Transverse colon (tissue), 4 donors: ENCODE measurements at regions not wholly inside any gene's neighbourhood (a gene's known extent, or its start where the extent isn't known, plus 50 kb on each side); places are given as distances from the start of the nearest gene placed in this dataset.

Source experiments
- DNase-seq: peaks from one replicate; pipeline ENCODE4 v3.0.0-alpha.2; 2019
- H3K27ac ChIP-seq, 4 donors: fragments of 200-600 bp; sonication (generic); 2 replicates each; pipeline ENCODE4 v1.5.1; 2016 to 2018; ENCODE audit warnings: inconsistent platforms in 4 of 4
- H3K27me3 ChIP-seq: fragments of 200-600 bp; sonication (generic); 2 replicates; pipeline ENCODE4 v1.5.1; 2017; ENCODE audit warnings: inconsistent platforms
- H3K36me3 ChIP-seq, 4 donors: fragments of 200-600 bp; sonication (generic); 2 replicates each; pipeline ENCODE4 v1.5.1; 2017 to 2019; ENCODE audit warnings: inconsistent platforms in 4 of 4
- H3K4me1 ChIP-seq, 4 donors: fragments of 200-600 bp; sonication (generic); 2 replicates each; pipeline ENCODE4 v1.5.1; 2017 to 2020; ENCODE audit warnings: inconsistent platforms in 4 of 4
- H3K4me3 ChIP-seq, 4 donors: fragments of 200-600 bp; sonication (generic); 1 replicate in 1 of 4; 2 replicates in 3 of 4; pipeline versions ENCODE4 v1.5.1 to v1.6.1; 2017 to 2019; ENCODE audit warnings: inconsistent platforms in 4 of 4
- H3K9me3 ChIP-seq, 2 donors: fragments of 200-600 bp; sonication (generic); 2 replicates each; pipeline ENCODE4 v1.5.1; 2017 to 2019; ENCODE audit warnings: inconsistent platforms in 2 of 2
- EP300 ChIP-seq: sonication (generic); formaldehyde crosslinking; IDR thresholded peaks from one replicate; pipeline ENCODE4 v1.6.1; 2017; ENCODE audit warnings: antibody characterized with exemption, low read depth
- POLR2A ChIP-seq: fragments of 450-650 bp; IDR thresholded peaks from one replicate; pipeline ENCODE4 v1.6.1; 2016; ENCODE audit warnings: antibody characterized with exemption, mild to moderate bottlenecking, moderate library complexity
- POLR2AphosphoS5 ChIP-seq, 3 donors: sonication (generic); formaldehyde crosslinking; IDR thresholded peaks; one replicate each; pipeline ENCODE4 v1.6.1; 2016; ENCODE audit warnings: antibody characterized with exemption in 3 of 3
- WGBS, 2 donors: methylation state at CpG; one replicate each; pipeline ENCODE4 v1.1.5; 2018; ENCODE audit warnings: low coverage in 1 of 2; 5-methylcytosine and 5-hydroxymethylcytosine counted together
- in situ Hi-C, 4 donors: fragments of 200-750 bp; cut with MboI; loops; one replicate each; pipeline versions ENCODE4 v1.15.0 to v1.15.1; 2017; ENCODE audit warnings: low sequenced_read_pairs in 3 of 4, low pct_ligation_motif_present in 1 of 4, low pct_unique_long_range_greater_than_20kb in 1 of 4
- intact Hi-C: fragments of 100-400 bp; cut with DNase I; formaldehyde crosslinking; loops from one replicate; pipeline ENCODE4 v1.15.1; 2023; ENCODE audit warnings: low total_unique reads
- TF ChIP-seq, protein P1 (sequence below), 5 experiments: fragments of 200-600 bp in 3 of 5; fragments of 450-650 bp in 2 of 5; sonication (generic) in 3 of 5; IDR thresholded peaks; 1 replicate in 2 of 5; 2 replicates in 3 of 5; pipeline ENCODE4 v1.5.1; 2016 to 2017; ENCODE audit warnings: antibody characterized with exemption in 5 of 5, inconsistent platforms in 3 of 5, mild to moderate bottlenecking in 2 of 5, moderate library complexity in 1 of 5

DNA sequence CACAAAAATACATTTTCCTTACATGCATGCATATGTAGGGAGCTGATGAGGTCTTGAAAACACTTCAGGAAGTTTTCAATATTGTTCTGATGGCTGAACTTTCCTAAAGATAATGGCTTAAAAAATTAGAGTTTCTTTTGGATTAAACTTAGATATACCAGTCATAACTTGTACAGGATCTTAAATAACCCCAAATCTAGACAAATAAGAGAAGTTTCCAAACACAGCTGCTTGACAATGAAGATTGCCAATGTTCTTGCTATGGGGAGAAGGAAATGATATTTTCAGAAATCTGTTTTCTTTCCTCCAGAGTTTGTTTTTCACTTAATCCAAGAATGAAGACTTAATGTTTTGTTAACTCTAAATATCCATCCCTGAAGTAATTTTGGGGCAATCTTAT is 54.6 kb upstream of the SPTBN1 start:
- no peaks in the 10 kb centered on the region for H3K4me1 ChIP-seq
- no peaks in the 10 kb centered on the region for H3K36me3 ChIP-seq
- H3K4me3 ChIP-seq: no peak overlapping the region
- TF ChIP-seq EP300 (no peak), POLR2A (no peak), POLR2AphosphoS5 (IDR thresholded peaks at IDR 0.05) (no peak)
- TF ChIP-seq, protein P1, sequence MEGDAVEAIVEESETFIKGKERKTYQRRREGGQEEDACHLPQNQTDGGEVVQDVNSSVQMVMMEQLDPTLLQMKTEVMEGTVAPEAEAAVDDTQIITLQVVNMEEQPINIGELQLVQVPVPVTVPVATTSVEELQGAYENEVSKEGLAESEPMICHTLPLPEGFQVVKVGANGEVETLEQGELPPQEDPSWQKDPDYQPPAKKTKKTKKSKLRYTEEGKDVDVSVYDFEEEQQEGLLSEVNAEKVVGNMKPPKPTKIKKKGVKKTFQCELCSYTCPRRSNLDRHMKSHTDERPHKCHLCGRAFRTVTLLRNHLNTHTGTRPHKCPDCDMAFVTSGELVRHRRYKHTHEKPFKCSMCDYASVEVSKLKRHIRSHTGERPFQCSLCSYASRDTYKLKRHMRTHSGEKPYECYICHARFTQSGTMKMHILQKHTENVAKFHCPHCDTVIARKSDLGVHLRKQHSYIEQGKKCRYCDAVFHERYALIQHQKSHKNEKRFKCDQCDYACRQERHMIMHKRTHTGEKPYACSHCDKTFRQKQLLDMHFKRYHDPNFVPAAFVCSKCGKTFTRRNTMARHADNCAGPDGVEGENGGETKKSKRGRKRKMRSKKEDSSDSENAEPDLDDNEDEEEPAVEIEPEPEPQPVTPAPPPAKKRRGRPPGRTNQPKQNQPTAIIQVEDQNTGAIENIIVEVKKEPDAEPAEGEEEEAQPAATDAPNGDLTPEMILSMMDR (IDR thresholded peaks at IDR 0.05): no peak
- no peak for DNase-seq
- no peaks in the 10 kb centered on the region for H3K27me3 ChIP-seq
- in situ Hi-C loops: no loop called here
- peak overlapping the region; percentile 14 to 42 (median 20) for H3K27ac ChIP-seq
- no peaks in the 10 kb centered on the region for H3K9me3 ChIP-seq
- intact Hi-C loops: no loop called here

DNA sequence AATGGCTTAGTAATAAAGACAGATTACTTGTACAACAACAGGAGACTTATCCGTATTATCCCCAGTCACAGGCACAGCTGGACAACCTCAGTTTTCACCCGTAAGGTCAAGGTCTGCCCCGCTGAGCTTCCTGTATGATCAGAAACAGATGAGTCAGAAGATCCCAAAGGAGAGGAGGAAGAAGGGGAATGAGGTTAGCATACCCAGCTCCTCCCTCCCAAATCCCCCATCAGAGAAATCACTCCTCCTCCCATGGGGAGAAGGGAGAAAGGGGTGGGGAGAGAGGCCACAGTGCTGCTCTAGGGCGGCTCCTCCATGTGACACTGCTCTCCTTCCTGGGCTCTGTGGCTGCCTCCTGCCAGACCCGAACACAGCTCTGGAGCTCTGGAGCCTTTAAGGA is 53.8 kb upstream of the SPTBN1 start:
- Histone ChIP-seq H3K27me3 (no peaks in the 10 kb centered on the region), H3K36me3 (no peaks in the 10 kb centered on the region), H3K27ac (peak overlapping the region in 3 of 4 donors; percentile 36 to 45 (median 43)), H3K4me1 (no peaks in the 10 kb centered on the region), H3K9me3 (no peaks in the 10 kb centered on the region), H3K4me3 (no peak overlapping the region)
- 61% methylated on average over 5 of the region's 5 CpGs; no CpG with 5 or more reads in 1 of the 2 donors for WGBS, 2 donors
- DNase-seq: peak; percentile 26
- TF ChIP-seq EP300 (no peak), POLR2A (no peak), POLR2AphosphoS5 (IDR thresholded peaks at IDR 0.05) (no peak)
- TF ChIP-seq, protein P1 (IDR thresholded peaks at IDR 0.05): no peak
- intact Hi-C loops (no loop called here), in situ Hi-C loops (no loop called here)

DNA sequence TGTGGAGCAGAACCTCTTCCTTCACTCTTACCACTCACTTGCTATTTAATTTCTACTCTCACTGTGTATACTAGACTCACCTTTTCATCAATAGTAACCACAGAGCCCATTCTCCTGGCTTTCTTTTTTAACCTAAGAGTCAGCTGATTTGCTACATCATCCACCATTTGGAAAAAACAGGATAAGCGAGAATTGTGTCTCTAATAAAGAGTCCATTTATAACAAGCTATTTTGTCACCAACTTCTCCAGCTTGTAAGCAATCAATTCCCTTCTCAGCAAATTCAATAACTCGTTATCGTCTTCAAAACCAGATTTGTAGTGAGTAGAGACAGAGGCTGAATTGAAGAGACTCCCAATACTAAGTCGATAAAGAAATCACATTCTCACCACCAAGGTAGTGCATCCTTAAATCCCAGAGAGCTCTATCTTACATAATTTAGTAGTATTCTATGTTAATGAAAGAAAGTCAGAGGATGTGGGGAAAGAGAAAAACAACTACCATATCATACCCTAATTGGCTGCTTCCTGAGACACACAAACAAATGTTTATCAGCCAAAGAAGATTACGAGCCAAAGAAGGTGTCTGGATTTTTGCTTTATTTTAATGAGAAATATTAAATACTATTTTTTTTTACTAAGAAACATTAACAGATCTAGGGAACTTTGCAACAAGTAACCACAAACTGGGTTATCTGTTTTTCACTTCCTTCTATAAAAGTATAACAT is 52.5 kb upstream of the SPTBN1 start:
- no peaks in the 10 kb centered on the region for H3K4me1 ChIP-seq
- WGBS, 2 donors: 83 to 89% methylated on average over 5 of the region's 5 CpGs

DNA sequence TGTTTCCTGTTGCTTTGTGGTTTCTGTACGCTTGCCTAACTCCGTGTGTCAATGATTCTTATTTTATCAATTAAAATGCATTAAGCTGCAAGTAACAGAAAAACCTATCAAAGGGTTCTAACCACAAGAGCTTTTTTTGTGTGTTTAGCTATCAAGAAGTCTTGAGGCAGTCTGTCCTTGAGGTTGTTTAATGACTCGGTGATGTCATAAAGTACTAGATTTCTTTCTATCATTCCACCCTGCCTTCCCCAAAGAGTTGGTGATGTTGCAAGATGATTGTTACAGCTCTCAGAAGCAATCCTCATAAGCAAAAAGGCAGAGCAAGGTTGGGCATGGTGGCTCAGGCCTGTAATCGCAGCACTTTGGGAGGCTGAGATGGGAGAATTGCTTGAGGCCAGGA is 51.9 kb upstream of the SPTBN1 start:
- H3K9me3 ChIP-seq: no peaks in the 10 kb centered on the region
- DNase-seq: no peak
- in situ Hi-C loops (no loop called here), intact Hi-C loops (no loop called here)
- no peak overlapping the region for H3K4me3 ChIP-seq
- no peak overlapping the region for H3K27ac ChIP-seq
- no peaks in the 10 kb centered on the region for H3K36me3 ChIP-seq
- no peaks in the 10 kb centered on the region for H3K4me1 ChIP-seq
- TF ChIP-seq POLR2A (no peak), POLR2AphosphoS5 (IDR thresholded peaks at IDR 0.05) (no peak), EP300 (no peak)
- TF ChIP-seq, protein P1 (IDR thresholded peaks at IDR 0.05): no peak
- WGBS, 2 donors: 65 to 95% methylated on average over 3 to 4 of the region's 4 CpGs
- no peaks in the 10 kb centered on the region for H3K27me3 ChIP-seq

More for the DNA sequence above, 52.5 kb upstream of the SPTBN1 start:
- H3K27me3 ChIP-seq: no peaks in the 10 kb centered on the region
- intact Hi-C loops (no loop called here), in situ Hi-C loops (no loop called here)
- H3K36me3 ChIP-seq: no peaks in the 10 kb centered on the region
- no peaks in the 10 kb centered on the region for H3K9me3 ChIP-seq
- DNase-seq: no peak
- no peak overlapping the region for H3K4me3 ChIP-seq
- TF ChIP-seq POLR2AphosphoS5 (IDR thresholded peaks at IDR 0.05) (no peak), POLR2A (no peak), EP300 (no peak)
- TF ChIP-seq, protein P1 (IDR thresholded peaks at IDR 0.05): no peak
- peak overlapping the region in 3 of 4 donors; percentile 36 to 45 (median 43) for H3K27ac ChIP-seq
